ENCODE measurements at regions not wholly inside any gene's neighbourhood (a gene's known extent, or its start where the extent isn't known, plus 50 kb on each side); places are given as distances from the start of the nearest gene placed in this dataset.

- H3K4me3 ChIP-seq (ENCODE audit: low read depth, low read length), result no peak overlapping the region
Observed at GRCh38 chr18:51881394-51881793, 458.6 kb upstream of the DCC start.

DNA sequence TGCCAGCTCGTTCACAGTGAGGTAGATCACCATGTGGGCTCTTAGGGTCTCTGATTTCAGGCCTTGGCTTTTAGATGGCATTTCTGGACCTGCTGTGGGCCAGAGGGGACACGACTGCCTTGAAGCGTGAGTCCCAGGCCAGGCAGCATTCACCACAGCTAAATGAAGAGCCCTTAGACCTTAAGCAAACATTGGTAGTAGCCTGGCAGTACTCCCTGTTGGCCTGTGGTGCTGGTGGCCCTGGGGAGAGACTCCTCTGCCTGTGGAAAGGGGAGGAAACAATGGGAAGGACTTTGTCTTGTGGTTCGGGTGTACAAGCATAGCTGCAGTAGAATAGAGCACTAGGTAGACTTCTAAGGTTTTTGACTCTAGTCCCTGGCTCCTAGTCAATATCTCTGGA is 456.0 kb upstream of the DCC start:
- no peak for DNase-seq (ENCODE audit: low read depth)
- no peak for TF ChIP-seq CTCF (IDR thresholded peaks at IDR 0.05; ENCODE audit: insufficient read depth, low read length)

More at GRCh38 chr18:51881394-51881793, 458.6 kb upstream of the DCC start:
- DNase-seq (ENCODE audit: low read depth), result no peak
- TF ChIP-seq CTCF (IDR thresholded peaks at IDR 0.05; ENCODE audit: insufficient read depth, low read length), result no peak

GRCh38 chr18:51890762-51891161 is 449.2 kb upstream of the DCC start:
- no peak overlapping the region for H3K4me3 ChIP-seq (ENCODE audit: low read depth, low read length)
- no peak for DNase-seq (ENCODE audit: low read depth)
- no peak for TF ChIP-seq CTCF (IDR thresholded peaks at IDR 0.05; ENCODE audit: insufficient read depth, low read length)

More for the DNA sequence above, 456.0 kb upstream of the DCC start:
- no peak overlapping the region for H3K4me3 ChIP-seq (ENCODE audit: low read depth, low read length)

DNA sequence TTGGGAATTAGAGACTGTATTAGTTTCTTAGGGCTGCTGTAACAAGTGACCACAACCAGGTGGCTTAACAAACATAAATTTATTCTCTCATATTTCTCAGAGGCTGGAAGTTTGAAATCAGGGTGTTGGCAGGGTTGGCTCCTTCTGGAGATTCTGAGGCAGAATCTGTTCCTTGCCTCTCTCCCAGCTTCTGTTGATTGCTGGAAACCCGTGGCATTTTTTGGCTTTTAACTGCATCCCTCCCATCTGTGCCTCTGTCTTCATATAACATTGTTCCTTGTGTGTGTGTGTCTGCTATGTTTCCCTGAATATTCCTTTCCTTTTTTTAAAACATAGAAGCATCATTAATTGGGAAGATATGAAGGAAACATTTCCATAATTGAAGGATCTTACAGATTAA is 448.1 kb upstream of the DCC start:
- DNase-seq (ENCODE audit: low read depth), result no peak

GRCh38 chr18:51897884-51898283 is 442.1 kb upstream of the DCC start:
- DNase-seq (ENCODE audit: low read depth), result no peak

More for the DNA sequence above, 448.1 kb upstream of the DCC start:
- TF ChIP-seq CTCF (IDR thresholded peaks at IDR 0.05; ENCODE audit: insufficient read depth, low read length), result no peak
- no peak overlapping the region for H3K4me3 ChIP-seq (ENCODE audit: low read depth, low read length)

GRCh38 chr18:51907687-51908597 is 432.1 kb upstream of the DCC start:
- no peak overlapping the region for H3K4me3 ChIP-seq (ENCODE audit: low read depth, low read length)
- no peak for TF ChIP-seq CTCF (IDR thresholded peaks at IDR 0.05; ENCODE audit: insufficient read depth, low read length)
- DNase-seq (ENCODE audit: low read depth), result no peak

More at GRCh38 chr18:51897884-51898283, 442.1 kb upstream of the DCC start:
- no peak overlapping the region for H3K4me3 ChIP-seq (ENCODE audit: low read depth, low read length)
- no peak for TF ChIP-seq CTCF (IDR thresholded peaks at IDR 0.05; ENCODE audit: insufficient read depth, low read length)
